ENCODE measurements at regions not wholly inside any gene's neighbourhood (a gene's known extent, or its start where the extent isn't known, plus 50 kb on each side); places are given as distances from the start of the nearest gene placed in this dataset.

- no peak for TF ChIP-seq ZNF462 (CRISPR knock-in tag; IDR thresholded peaks at IDR 0.05)
- TF ChIP-seq CREB1 (CRISPR knock-in tag; IDR thresholded peaks at IDR 0.05; ENCODE audit: low read depth): no peak
- TF ChIP-seq NANOG (IDR thresholded peaks at IDR 0.05; ENCODE audit: borderline replicate concordance): no peak
- no peak for TF ChIP-seq POLR2AphosphoS5 (IDR thresholded peaks at IDR 0.05; ENCODE audit: low read depth)
- TF ChIP-seq CTCF (conservative IDR thresholded peaks at IDR 0.05; ENCODE audit: low read depth in 2 of 2): no peak
- no peak for TF ChIP-seq EZH2 (IDR thresholded peaks at IDR 0.05; ENCODE audit: low read depth, unreplicated experiment)
- no peak for TF ChIP-seq ZNF114 (CRISPR knock-in tag; IDR thresholded peaks at IDR 0.05)
- no peak for TF ChIP-seq ZNF331 (CRISPR knock-in tag; IDR thresholded peaks at IDR 0.05; ENCODE audit: low read depth)
- no peak for TF ChIP-seq REST (IDR thresholded peaks at IDR 0.05; ENCODE audit: unreplicated experiment)
Observed at GRCh38 chr14:106083082-106083481, 556.7 kb downstream of the TMEM121 start (continued).
